A549 (cell line): ENCODE measurements at regions not wholly inside any gene's neighbourhood (a gene's known extent, or its start where the extent isn't known, plus 50 kb on each side); places are given as distances from the start of the nearest gene placed in this dataset.

Experiments
- ATAC-seq, 2 experiments: fragments of 200-7000 bp in 1 of 2; fragments of >200 bp in 1 of 2; cut with Nextera tagmentation in 1 of 2; cut with Tn5 transposase in 1 of 2; 3 replicates each; pipeline versions ENCODE4 v1.8.0 to v1.9.1; 2018 to 2020; ENCODE audit warnings: mild to moderate bottlenecking in 1 of 2, moderate library complexity in 1 of 2
- CTCF ChIA-PET: fragments of 300-600 bp; sonication (Branson Sonifier 250); formaldehyde crosslinking; extraction: SDS; loops from one replicate; lab custom pipeline; 2021; ENCODE audit warnings: antibody characterized with exemption, inconsistent platforms; lab: Yijun Ruan, JAX
- POLR2A ChIA-PET: fragments of 350-600 bp; formaldehyde crosslinking; extraction: SDS; loops from one replicate; lab custom pipeline; 2021; ENCODE audit warnings: antibody characterized with exemption, inconsistent platforms; lab: Yijun Ruan, JAX
- DNase-seq, 2 experiments: peaks; one replicate each; pipeline versions ENCODE4 v3.0.0 to v3.0.0-alpha.2; 2011 to 2016; ENCODE audit warnings: low read depth in 1 of 2, low spot score in 1 of 2
- FAIRE-seq: peaks from 2 replicates; lab custom pipeline; 2011; peaks lifted over from hg19 to GRCh38; lab: Jason Lieb, UNC
- H3K27ac ChIP-seq, 2 experiments: fragments of >200 bp; sonication (Bioruptor Twin); formaldehyde crosslinking; 3 replicates each; pipeline ENCODE4 v1.5.1; 2016 to 2017
- H3K4me1 ChIP-seq: fragments of >200 bp; sonication (Bioruptor Twin); formaldehyde crosslinking; 3 replicates; pipeline ENCODE4 v1.6.1; 2016
- H3K4me2 ChIP-seq: fragments of >200 bp; sonication (Bioruptor Twin); formaldehyde crosslinking; 3 replicates; pipeline ENCODE4 v1.6.1; 2016
- H3K4me3 ChIP-seq: fragments of >200 bp; sonication (Bioruptor Twin); formaldehyde crosslinking; 3 replicates; pipeline ENCODE4 v1.5.1; 2016
- H3K9me3 ChIP-seq: fragments of >200 bp; sonication (Bioruptor Twin); formaldehyde crosslinking; 3 replicates; pipeline ENCODE4 v1.6.1; 2016
- CBX8 ChIP-seq: fragments of 200-600 bp; sonication (generic); IDR thresholded peaks from 2 replicates; pipeline ENCODE4 v1.6.1; 2016
- CHD2 ChIP-seq: fragments of 150-350 bp; IDR thresholded peaks from 2 replicates; pipeline ENCODE4 v1.6.1; 2014; ENCODE audit warnings: low read length; ENCODE audit not compliant: partially characterized antibody
- CTCF ChIP-seq: fragments of >200 bp; sonication (Bioruptor Twin); formaldehyde crosslinking; IDR thresholded peaks from 3 replicates; pipeline ENCODE4 v1.5.1; 2016
- EHMT2 ChIP-seq: fragments of 200-600 bp; sonication (generic); IDR thresholded peaks from 2 replicates; pipeline ENCODE4 v1.6.1; 2016; ENCODE audit warnings: antibody characterized with exemption, low read depth, mild to moderate bottlenecking, moderate library complexity
- ESRRA ChIP-seq: fragments of 150-350 bp; IDR thresholded peaks from 2 replicates; pipeline ENCODE4 v1.6.1; 2014; ENCODE audit warnings: mild to moderate bottlenecking, low read length, borderline replicate concordance
- FOSL2 ChIP-seq, 2 experiments: fragments of 450-650 bp in 1 of 2; fragments of >200 bp in 1 of 2; sonication (Bioruptor Twin) in 1 of 2; formaldehyde crosslinking; IDR thresholded peaks; 2 replicates each; pipeline versions ENCODE4 v1.5.0 to v1.6.1; 2016 to 2020; ENCODE audit warnings: mild to moderate bottlenecking in 1 of 2, moderate library complexity in 1 of 2
- GATA3 ChIP-seq: IDR thresholded peaks from 2 replicates; pipeline ENCODE4 v1.6.1; 2012; ENCODE audit warnings: borderline replicate concordance
- HES2 ChIP-seq: fragments of >200 bp; sonication (Bioruptor Twin); formaldehyde crosslinking; IDR thresholded peaks from 2 replicates; pipeline ENCODE4 v1.6.1; 2016
- KDM1A ChIP-seq: fragments of 200-600 bp; sonication (generic); IDR thresholded peaks from 2 replicates; pipeline ENCODE4 v1.6.1; 2016; ENCODE audit warnings: low read depth, mild to moderate bottlenecking
- MAX ChIP-seq: IDR thresholded peaks from 2 replicates; pipeline ENCODE4 v1.6.1; 2012
- MYC ChIP-seq: IDR thresholded peaks from 2 replicates; pipeline ENCODE4 v1.6.1; 2012; ENCODE audit warnings: mild to moderate bottlenecking, inconsistent platforms, low read length, improper control_type of control experiment, borderline replicate concordance
- PHF8 ChIP-seq: fragments of 200-600 bp; sonication (generic); IDR thresholded peaks from 2 replicates; pipeline ENCODE4 v1.6.1; 2016; ENCODE audit warnings: low read depth, mild to moderate bottlenecking, antibody characterized with exemption, moderate library complexity, borderline replicate concordance
- RFX5 ChIP-seq: fragments of 450-650 bp; IDR thresholded peaks from 2 replicates; pipeline ENCODE4 v1.7.1; 2014; ENCODE audit warnings: antibody characterized with exemption, mild to moderate bottlenecking, moderate library complexity
- TP53 ChIP-seq: fragments of 250-450 bp; sonication (Bioruptor Pico); IDR thresholded peaks from 2 replicates; pipeline ENCODE4 v1.5.0; 2021; ENCODE audit warnings: mild to moderate bottlenecking, moderate library complexity
- ZFP36 ChIP-seq: fragments of 450-650 bp; IDR thresholded peaks from 2 replicates; pipeline ENCODE4 v1.6.1; 2014; ENCODE audit warnings: borderline replicate concordance; ENCODE audit not compliant: partially characterized antibody
- ZNF302 ChIP-seq: fragments of 250-450 bp; sonication (Bioruptor Pico); IDR thresholded peaks from 2 replicates; pipeline ENCODE4 v1.9.0; 2021; ENCODE audit warnings: inconsistent platforms, mild to moderate bottlenecking, moderate library complexity
- WGBS: methylation state at CpG from one replicate; pipeline ENCODE4 v1.1.6; 2017; ENCODE audit errors: missing lambda C conversion rate; 5-methylcytosine and 5-hydroxymethylcytosine counted together
- TF ChIP-seq, protein P1 (sequence below): IDR thresholded peaks from 2 replicates; pipeline ENCODE4 v1.6.1; 2012; ENCODE audit warnings: low read depth, borderline replicate concordance
- TF ChIP-seq, protein P2 (sequence below): IDR thresholded peaks from 2 replicates; pipeline ENCODE4 v1.6.1; 2012

DNA sequence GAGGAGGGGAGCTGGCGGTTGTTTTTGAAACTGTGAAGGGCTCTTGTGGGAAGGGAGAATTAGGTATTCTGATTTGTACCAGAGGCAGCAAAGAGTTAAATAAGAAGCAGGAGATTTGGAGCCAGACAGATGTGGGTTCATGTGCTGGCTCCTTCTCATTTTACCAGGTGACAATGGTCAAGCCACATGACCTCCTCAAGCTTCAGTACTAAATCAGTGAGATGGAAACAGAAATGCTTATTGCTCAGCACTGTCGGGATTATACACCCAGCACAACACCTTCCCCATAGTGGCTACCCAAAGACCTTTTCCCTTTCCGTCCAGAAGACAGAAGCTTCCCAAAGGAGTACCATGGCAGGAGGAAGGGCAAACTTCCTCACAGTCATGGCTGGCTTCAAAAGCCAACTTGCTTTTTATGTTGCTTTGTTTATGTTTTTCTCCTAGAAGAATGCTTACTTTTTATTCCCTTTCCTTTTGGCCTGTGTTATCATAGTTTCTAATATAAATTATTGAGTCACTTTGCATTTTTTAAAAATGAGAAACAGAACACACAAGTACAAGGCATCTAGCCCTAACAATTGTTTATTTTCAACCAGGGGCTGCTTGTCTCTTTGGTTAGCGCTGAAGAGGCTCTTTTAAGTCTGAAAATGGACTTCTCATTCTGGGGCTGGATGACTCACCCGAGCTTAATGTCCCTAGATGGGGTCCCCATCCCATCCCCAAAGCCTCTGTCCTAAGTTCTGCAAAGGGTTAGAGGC is 181.5 kb upstream of the ZBED5 start:
- no peak for ATAC-seq
- POLR2A ChIA-PET = no interaction called here
- WGBS = 61% methylated on average over 5 of the region's 5 CpGs
- no peak for FAIRE-seq
- no peak overlapping the region for H3K4me2 ChIP-seq
- TF ChIP-seq MAX (no peak), ZFP36 (no peak), CBX8 (no peak), KDM1A (no peak), HES2 (no peak), ESRRA (no peak), PHF8 (no peak), TP53 (CRISPR knock-in tag) (no peak)
- TF ChIP-seq, protein P1, sequence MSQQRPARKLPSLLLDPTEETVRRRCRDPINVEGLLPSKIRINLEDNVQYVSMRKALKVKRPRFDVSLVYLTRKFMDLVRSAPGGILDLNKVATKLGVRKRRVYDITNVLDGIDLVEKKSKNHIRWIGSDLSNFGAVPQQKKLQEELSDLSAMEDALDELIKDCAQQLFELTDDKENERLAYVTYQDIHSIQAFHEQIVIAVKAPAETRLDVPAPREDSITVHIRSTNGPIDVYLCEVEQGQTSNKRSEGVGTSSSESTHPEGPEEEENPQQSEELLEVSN = no peak
- no peak overlapping the region for H3K4me3 ChIP-seq
- no peaks in the 10 kb centered on the region for H3K9me3 ChIP-seq
- CTCF ChIA-PET = interaction anchor here (0.7 to 9.5 kb wide), 6 partner anchors 11 to 748 kb away, joined by 3 to 128 read pairs (median 8); no protein-coding TSS in a partner anchor
- H3K4me1 ChIP-seq = no peaks in the 10 kb centered on the region
- no peak for DNase-seq
- no peak overlapping the region for H3K27ac ChIP-seq

GRCh38 chr11:11038782-11039181 is 180.9 kb upstream of the ZBED5 start:
- ATAC-seq (no peak), FAIRE-seq (no peak), DNase-seq (no peak)
- ChIA-PET CTCF (interaction anchor here (0.7 to 9.5 kb wide), 10 partner anchors 11 to 749 kb away, joined by 3 to 128 read pairs (median 10); no protein-coding TSS in a partner anchor), POLR2A (no interaction called here)
- WGBS = 67% methylated on average over 3 of the region's 3 CpGs
- Histone ChIP-seq H3K4me1 (no peaks in the 10 kb centered on the region), H3K4me2 (no peak overlapping the region), H3K27ac (no peak overlapping the region), H3K9me3 (no peaks in the 10 kb centered on the region), H3K4me3 (no peak overlapping the region)
- TF ChIP-seq, protein P2, sequence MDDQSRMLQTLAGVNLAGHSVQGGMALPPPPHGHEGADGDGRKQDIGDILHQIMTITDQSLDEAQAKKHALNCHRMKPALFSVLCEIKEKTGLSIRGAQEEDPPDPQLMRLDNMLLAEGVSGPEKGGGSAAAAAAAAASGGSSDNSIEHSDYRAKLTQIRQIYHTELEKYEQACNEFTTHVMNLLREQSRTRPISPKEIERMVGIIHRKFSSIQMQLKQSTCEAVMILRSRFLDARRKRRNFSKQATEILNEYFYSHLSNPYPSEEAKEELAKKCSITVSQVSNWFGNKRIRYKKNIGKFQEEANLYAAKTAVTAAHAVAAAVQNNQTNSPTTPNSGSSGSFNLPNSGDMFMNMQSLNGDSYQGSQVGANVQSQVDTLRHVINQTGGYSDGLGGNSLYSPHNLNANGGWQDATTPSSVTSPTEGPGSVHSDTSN = no peak
- no peak for TF ChIP-seq EHMT2
- no peak for TF ChIP-seq CHD2
- no peak for TF ChIP-seq RFX5
- TF ChIP-seq HES2 = no peak
- TF ChIP-seq FOSL2 (IDR thresholded peaks at IDR 0.05) = no peak
- TF ChIP-seq FOSL2 (CRISPR knock-in tag; IDR thresholded peaks at IDR 0.05) = no peak
- no peak for TF ChIP-seq ZNF302
- no peak for TF ChIP-seq GATA3
- TF ChIP-seq ESRRA = no peak
- TF ChIP-seq MYC = no peak
- TF ChIP-seq CTCF = no peak
